GM12878 (cell line): ENCODE measurements at regions not wholly inside any gene's neighbourhood (a gene's known extent, or its start where the extent isn't known, plus 50 kb on each side); places are given as distances from the start of the nearest gene placed in this dataset.

Experiments
- ATAC-seq: fragments of 200-7000 bp; cut with Tn5 transposase; 3 replicates; pipeline ENCODE4 v1.9.1; 2020; ENCODE audit warnings: mild to moderate bottlenecking, moderate library complexity
- BruUV-seq: library from RNA; stranded (reverse); fragments of 400-500 nt; replicated peaks from 2 replicates; lab custom pipeline; 2021; lab: Mats Ljungman, UMichigan
- CTCF ChIA-PET: fragments of 300-600 bp; sonication (Branson Sonifier 250); formaldehyde crosslinking; extraction: SDS; loops from one replicate; lab custom pipeline; 2021; ENCODE audit warnings: inconsistent platforms; lab: Yijun Ruan, JAX
- POLR2A ChIA-PET: fragments of 350-600 bp; formaldehyde crosslinking; extraction: SDS; loops from one replicate; lab custom pipeline; 2021; ENCODE audit warnings: inconsistent platforms; lab: Charles Lee
- RAD21 ChIA-PET: fragments of 300-600 bp; sonication (Branson Sonifier 250); formaldehyde crosslinking; loops from one replicate; lab custom pipeline; 2023; ENCODE audit warnings: antibody characterized with exemption; ENCODE audit not compliant: unreplicated experiment; lab: Charles Lee
- SMC1A ChIA-PET: fragments of 300-600 bp; sonication (Branson Sonifier 250); formaldehyde crosslinking; loops from one replicate; lab custom pipeline; 2023; ENCODE audit not compliant: unreplicated experiment, uncharacterized antibody; lab: Charles Lee
- DNase-seq: peaks from one replicate; pipeline ENCODE4 v3.0.0-alpha.2; 2011; ENCODE audit warnings: low read depth, low spot score
- FAIRE-seq: peaks from 3 replicates; lab custom pipeline; 2011; peaks lifted over from hg19 to GRCh38; lab: Jason Lieb, UNC
- H2AFZ ChIP-seq: 2 replicates; pipeline ENCODE4 v1.6.0; 2011; ENCODE audit warnings: low read depth, low read length, control low read depth; ENCODE audit not compliant: control insufficient read depth
- H3K27ac ChIP-seq: 2 replicates; pipeline ENCODE4 v1.5.1; 2011; ENCODE audit warnings: control low read depth; ENCODE audit not compliant: control insufficient read depth, insufficient read depth
- H3K27me3 ChIP-seq, 2 experiments: replicated peaks in 1 of 2; 2 replicates each; pipeline versions ENCODE4 v1.6.0 to v1.6.1; 2011; ENCODE audit warnings: low read length in 1 of 2; ENCODE audit not compliant: control insufficient read depth in 2 of 2, insufficient read depth in 2 of 2
- H3K36me3 ChIP-seq, 2 experiments: 2 replicates each; pipeline ENCODE4 v1.5.1; 2011; ENCODE audit warnings: low read length in 1 of 2; ENCODE audit not compliant: control insufficient read depth in 2 of 2, insufficient read depth in 2 of 2
- H3K4me1 ChIP-seq: 2 replicates; pipeline ENCODE4 v1.6.1; 2011; ENCODE audit warnings: mild to moderate bottlenecking, low read length, moderate library complexity, mixed read lengths; ENCODE audit not compliant: control insufficient read depth, insufficient read depth
- H3K4me2 ChIP-seq: 2 replicates; pipeline ENCODE4 v1.6.0; 2011; ENCODE audit warnings: control low read depth; ENCODE audit not compliant: control insufficient read depth, insufficient read depth
- H3K4me3 ChIP-seq: fragments of 200-600 bp; sonication (generic); 2 replicates; pipeline ENCODE4 v1.5.1; 2016
- H3K79me2 ChIP-seq: 2 replicates; pipeline ENCODE4 v1.6.0; 2011; ENCODE audit warnings: low read length; ENCODE audit not compliant: control insufficient read depth, insufficient read depth
- H3K9ac ChIP-seq: 2 replicates; pipeline ENCODE4 v1.8.0; 2011; ENCODE audit warnings: low read length, control low read depth, mixed read lengths; ENCODE audit not compliant: control insufficient read depth, insufficient read depth
- H3K9me3 ChIP-seq: replicated peaks from 3 replicates; pipeline ENCODE4 v1.5.1; 2011; ENCODE audit warnings: mild to moderate bottlenecking, low read length; ENCODE audit not compliant: control insufficient read depth, insufficient read depth
- H4K20me1 ChIP-seq: 2 replicates; pipeline ENCODE4 v1.6.0; 2011; ENCODE audit not compliant: control insufficient read depth, insufficient read depth
- CBX3 ChIP-seq: fragments of 200-600 bp; sonication (generic); IDR thresholded peaks from 2 replicates; pipeline ENCODE4 v1.6.1; 2016; ENCODE audit warnings: low read depth, borderline replicate concordance
- CHD2 ChIP-seq: IDR thresholded peaks from 2 replicates; pipeline ENCODE4 v1.6.1; 2011; ENCODE audit warnings: low read depth, low read length, improper control_type of control experiment, borderline replicate concordance
- CREB1 ChIP-seq: IDR thresholded peaks from 2 replicates; pipeline ENCODE4 v1.6.1; 2012; ENCODE audit warnings: low read depth, mild to moderate bottlenecking, inconsistent platforms
- JUND ChIP-seq: IDR thresholded peaks from 2 replicates; pipeline ENCODE4 v1.6.1; 2012; ENCODE audit warnings: low read depth, mild to moderate bottlenecking, low read length, improper control_type of control experiment, moderate library complexity
- MTA2 ChIP-seq: fragments of 450-650 bp; IDR thresholded peaks from 2 replicates; pipeline ENCODE4 v1.6.1; 2016; ENCODE audit warnings: low read depth, mild to moderate bottlenecking, moderate library complexity
- NBN ChIP-seq: fragments of 450-650 bp; IDR thresholded peaks from 2 replicates; pipeline ENCODE4 v1.6.1; 2016
- NR2C2 ChIP-seq: IDR thresholded peaks from 2 replicates; pipeline ENCODE4 v1.6.1; 2011; ENCODE audit warnings: borderline replicate concordance, low read depth; ENCODE audit not compliant: control insufficient read depth, insufficient read length
- POLR2A ChIP-seq: IDR thresholded peaks from 2 replicates; pipeline ENCODE4 v1.6.1; 2011; ENCODE audit warnings: low read depth, mild to moderate bottlenecking, low read length
- POLR2AphosphoS5 ChIP-seq: IDR thresholded peaks from 2 replicates; pipeline ENCODE4 v1.6.1; 2011; ENCODE audit warnings: mild to moderate bottlenecking, low read length, inconsistent platforms
- RB1 ChIP-seq: fragments of 450-650 bp; formaldehyde crosslinking; IDR thresholded peaks from 2 replicates; pipeline ENCODE4 v1.6.1; 2017; ENCODE audit warnings: mild to moderate bottlenecking, borderline replicate concordance
- SRF ChIP-seq, 2 experiments: IDR thresholded peaks; 2 replicates each; pipeline ENCODE4 v1.6.1; 2011; ENCODE audit warnings: low read depth in 2 of 2, low read length in 2 of 2, mild to moderate bottlenecking in 1 of 2, moderate library complexity in 1 of 2
- ZBED1 ChIP-seq: IDR thresholded peaks from 2 replicates; pipeline ENCODE4 v1.6.1; 2016; ENCODE audit warnings: borderline replicate concordance
- ZNF207 ChIP-seq: fragments of 450-650 bp; IDR thresholded peaks from 2 replicates; pipeline ENCODE4 v1.6.1; 2014; ENCODE audit warnings: antibody characterized with exemption, mild to moderate bottlenecking, borderline replicate concordance
- ZNF384 ChIP-seq: IDR thresholded peaks from 2 replicates; pipeline ENCODE4 v1.6.1; 2012; ENCODE audit warnings: low read depth, mild to moderate bottlenecking, low read length, improper control_type of control experiment, borderline replicate concordance
- WGBS: methylation state at CpG from one replicate; pipeline ENCODE4 v1.1.6; 2016; ENCODE audit warnings: low lambda C conversion rate; ENCODE audit not compliant: insufficient replicate concordance, insufficient coverage; ENCODE audit errors: missing lambda C conversion rate; 5-methylcytosine and 5-hydroxymethylcytosine counted together
- in situ Hi-C: fragments of 300-500 bp; cut with MboI; formaldehyde crosslinking; loops from 9 replicates; pipeline ENCODE4 v1.14.3; 2018; ENCODE audit warnings: mixed read lengths
- intact Hi-C: fragments of 100-400 bp; cut with micrococcal nuclease; formaldehyde crosslinking; loops from one replicate; pipeline ENCODE4 v1.14.2; 2022; ENCODE audit not compliant: unreplicated experiment
- TF ChIP-seq, protein P1 (sequence below): fragments of 450-650 bp; IDR thresholded peaks from 2 replicates; pipeline ENCODE4 v1.6.1; 2017; ENCODE audit warnings: mild to moderate bottlenecking, low read depth, inconsistent platforms; ENCODE audit not compliant: poor library complexity, severe bottlenecking

- ChIA-PET POLR2A (no interaction called here), RAD21 (interaction anchor here (1.2 kb wide), 1 partner anchor 323 kb away, joined by 4 read pairs; no protein-coding TSS in a partner anchor), CTCF (interaction anchor here (0.5 to 2.4 kb wide), 2 partner anchors 10 to 323 kb away, joined by 3 to 12 read pairs; no protein-coding TSS in a partner anchor), SMC1A (interaction anchor here (1.0 kb wide), 1 partner anchor 323 kb away, joined by 3 read pairs; no protein-coding TSS in a partner anchor)
- H3K27me3 ChIP-seq, result no peaks in the 10 kb centered on the region
- no peak overlapping the region for H3K9ac ChIP-seq
- DNase-seq (no peak), FAIRE-seq (no peak), ATAC-seq (no peak)
- no peak overlapping the region for H3K4me3 ChIP-seq
- WGBS, result 0% methylated on average over 2 of the region's 2 CpGs
- H3K27ac ChIP-seq, result no peak overlapping the region
- H3K9me3 ChIP-seq, result no peaks in the 10 kb centered on the region
- H3K4me1 ChIP-seq, result no peaks in the 10 kb centered on the region
- H4K20me1 ChIP-seq, result no peaks in the 10 kb centered on the region
- BruUV-seq, result no TSS peak
- no peak overlapping the region for H2AFZ ChIP-seq
- no peaks in the 10 kb centered on the region for H3K36me3 ChIP-seq
- intact Hi-C loops (no loop called here), in situ Hi-C loops (loop anchor here (10.0 kb wide), 1 partner anchor 319 kb away; no protein-coding TSS in a partner anchor)
- no peak overlapping the region for H3K4me2 ChIP-seq
- H3K79me2 ChIP-seq, result no peaks in the 10 kb centered on the region
- TF ChIP-seq MTA2 (no peak), ZNF207 (no peak)
Observed at GRCh38 chr3:79844176-79844575, 76.4 kb upstream of the ROBO1 start.

- intact Hi-C loops, result no loop called here
- Histone ChIP-seq H3K27ac (no peak overlapping the region), H3K4me1 (no peaks in the 10 kb centered on the region), H3K4me2 (no peak overlapping the region), H3K4me3 (no peak overlapping the region), H2AFZ (no peak overlapping the region), H3K79me2 (no peaks in the 10 kb centered on the region), H3K9me3 (no peaks in the 10 kb centered on the region), H4K20me1 (no peaks in the 10 kb centered on the region), H3K36me3 (no peaks in the 10 kb centered on the region), H3K9ac (no peak overlapping the region), H3K27me3 (no peaks in the 10 kb centered on the region)
- no TSS peak for BruUV-seq
- no peak for DNase-seq
- SMC1A ChIA-PET, result interaction anchor here (1.0 kb wide), 1 partner anchor 322 kb away, joined by 3 read pairs; no protein-coding TSS in a partner anchor
- in situ Hi-C loops, result loop anchor here (10.0 kb wide), 1 partner anchor 318 kb away; no protein-coding TSS in a partner anchor
- no peak for ATAC-seq
- CTCF ChIA-PET, result interaction anchor here (0.7 to 2.4 kb wide), 2 partner anchors 293 to 322 kb away, joined by 3 to 12 read pairs; no protein-coding TSS in a partner anchor
- RAD21 ChIA-PET, result no interaction called here
- POLR2A ChIA-PET, result no interaction called here
- TF ChIP-seq CBX3 (no peak), SRF (IDR thresholded peaks at IDR 0.05; ENCODE audit: low read depth in 2 of 2, low read length in 2 of 2) (no peak), NR2C2 (no peak), CREB1 (no peak), ZNF384 (no peak), POLR2A (no peak), JUND (no peak), POLR2AphosphoS5 (no peak), ZBED1 (no peak), RB1 (no peak), NBN (no peak), CHD2 (no peak)
- TF ChIP-seq, protein P1, sequence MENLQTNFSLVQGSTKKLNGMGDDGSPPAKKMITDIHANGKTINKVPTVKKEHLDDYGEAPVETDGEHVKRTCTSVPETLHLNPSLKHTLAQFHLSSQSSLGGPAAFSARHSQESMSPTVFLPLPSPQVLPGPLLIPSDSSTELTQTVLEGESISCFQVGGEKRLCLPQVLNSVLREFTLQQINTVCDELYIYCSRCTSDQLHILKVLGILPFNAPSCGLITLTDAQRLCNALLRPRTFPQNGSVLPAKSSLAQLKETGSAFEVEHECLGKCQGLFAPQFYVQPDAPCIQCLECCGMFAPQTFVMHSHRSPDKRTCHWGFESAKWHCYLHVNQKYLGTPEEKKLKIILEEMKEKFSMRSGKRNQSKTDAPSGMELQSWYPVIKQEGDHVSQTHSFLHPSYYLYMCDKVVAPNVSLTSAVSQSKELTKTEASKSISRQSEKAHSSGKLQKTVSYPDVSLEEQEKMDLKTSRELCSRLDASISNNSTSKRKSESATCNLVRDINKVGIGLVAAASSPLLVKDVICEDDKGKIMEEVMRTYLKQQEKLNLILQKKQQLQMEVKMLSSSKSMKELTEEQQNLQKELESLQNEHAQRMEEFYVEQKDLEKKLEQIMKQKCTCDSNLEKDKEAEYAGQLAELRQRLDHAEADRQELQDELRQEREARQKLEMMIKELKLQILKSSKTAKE, result no peak
- FAIRE-seq, result no peak
Observed at GRCh38 chr3:79843180-79843579, 75.4 kb upstream of the ROBO1 start.
